ENCODE measurements at regions not wholly inside any gene's neighbourhood (a gene's known extent, or its start where the extent isn't known, plus 50 kb on each side); places are given as distances from the start of the nearest gene placed in this dataset.
A peak's percentile ranks its signal among the peaks of the same experiment; 100 is the strongest.
"Not testable (repeated sequence)": the region's sequence is repeated elsewhere in the genome, so short reads cannot be mapped to it uniquely, and the experiment has no call there.

- DNase-seq (ENCODE audit: low spot score) = peak; percentile 18
These were observed 359.3 kb downstream of the BCL11B start for GRCh38 chr14:98912655-98913054.

GRCh38 chr14:98913967-98914650, 357.9 kb downstream of the BCL11B start:
- DNase-seq (ENCODE audit: low spot score) = no peak

- no peak for DNase-seq (ENCODE audit: low spot score)
These were observed 357.1 kb downstream of the BCL11B start for GRCh38 chr14:98914942-98915341.

GRCh38 chr14:98915625-98916024, 356.4 kb downstream of the BCL11B start:
- no peak for DNase-seq (ENCODE audit: low spot score)

- no peak for DNase-seq (ENCODE audit: low spot score)
These were observed 356.0 kb downstream of the BCL11B start for GRCh38 chr14:98916036-98916435.

GRCh38 chr14:98916476-98916875, 355.5 kb downstream of the BCL11B start:
- no peak for DNase-seq (ENCODE audit: low spot score)

GRCh38 chr14:98919434-98919833, 352.6 kb downstream of the BCL11B start:
- DNase-seq (ENCODE audit: low spot score) = no peak

GRCh38 chr14:98921306-98921705, 350.7 kb downstream of the BCL11B start:
- not testable (repeated sequence) for DNase-seq (ENCODE audit: low spot score)

GRCh38 chr14:98923596-98923995, 348.4 kb downstream of the BCL11B start:
- no peak for DNase-seq (ENCODE audit: low spot score)

- no peak for DNase-seq (ENCODE audit: low spot score)
These were observed 348.0 kb downstream of the BCL11B start for GRCh38 chr14:98924046-98924445.

GRCh38 chr14:98925354-98926040, 346.5 kb downstream of the BCL11B start:
- no peak for DNase-seq (ENCODE audit: low spot score)

GRCh38 chr14:98926146-98926545, 345.9 kb downstream of the BCL11B start:
- peak; percentile 28 for DNase-seq (ENCODE audit: low spot score)

- DNase-seq (ENCODE audit: low spot score) = no peak
These were observed 345.2 kb downstream of the BCL11B start for GRCh38 chr14:98926801-98927200.

- DNase-seq (ENCODE audit: low spot score) = no peak
These were observed 344.0 kb downstream of the BCL11B start for GRCh38 chr14:98927986-98928385.

GRCh38 chr14:98928418-98928817, 343.6 kb downstream of the BCL11B start:
- no peak for DNase-seq (ENCODE audit: low spot score)

- DNase-seq (ENCODE audit: low spot score) = no peak
These were observed 340.9 kb downstream of the BCL11B start for GRCh38 chr14:98931126-98931525.

GRCh38 chr14:98931911-98932310, 340.1 kb downstream of the BCL11B start:
- DNase-seq (ENCODE audit: low spot score) = peak; percentile 70

- DNase-seq (ENCODE audit: low spot score) = no peak
These were observed 339.3 kb downstream of the BCL11B start for GRCh38 chr14:98932431-98933325.

- not testable (repeated sequence) for DNase-seq (ENCODE audit: low spot score)
These were observed 337.4 kb downstream of the BCL11B start for GRCh38 chr14:98934569-98934968.

GRCh38 chr14:98935921-98936320, 336.1 kb downstream of the BCL11B start:
- no peak for DNase-seq (ENCODE audit: low spot score)

- DNase-seq (ENCODE audit: low spot score) = no peak
These were observed 335.0 kb downstream of the BCL11B start for GRCh38 chr14:98937021-98937420.

- DNase-seq (ENCODE audit: low spot score) = no peak
These were observed 334.1 kb downstream of the BCL11B start for GRCh38 chr14:98937712-98938505.

Measured in CD4-positive, alpha-beta T cell treated with Interleukin-15 for 4 hours (primary cell).